Left lung (tissue), 4 donors: ENCODE measurements at regions not wholly inside any gene's neighbourhood (a gene's known extent, or its start where the extent isn't known, plus 50 kb on each side); places are given as distances from the start of the nearest gene placed in this dataset.

Experiments used
- ATAC-seq: fragments of 200-7000 bp; cut with Tn5 transposase; one replicate; pipeline ENCODE4 v1.9.1; 2020; ENCODE audit warnings: moderate library complexity
- DNase-seq, 4 donors: peaks; one replicate each; pipeline ENCODE4 v3.0.0-alpha.2; 2013 to 2020
- H3K27ac ChIP-seq, 2 donors: fragments of 200-600 bp; sonication (generic) in 1 of 2; one replicate each; pipeline versions ENCODE4 v1.5.0 to v1.8.0; 2020 to 2021
- H3K27me3 ChIP-seq, 2 donors: fragments of 200-600 bp; sonication (generic) in 1 of 2; one replicate each; pipeline versions ENCODE4 v1.5.0 to v1.8.0; 2020 to 2021
- H3K36me3 ChIP-seq, 2 donors: fragments of 200-600 bp; sonication (generic) in 1 of 2; one replicate each; pipeline versions ENCODE4 v1.5.0 to v1.8.0; 2020 to 2021
- H3K4me1 ChIP-seq, 2 donors: fragments of 200-600 bp; one replicate each; pipeline ENCODE4 v1.8.0; 2021
- H3K4me3 ChIP-seq, 2 donors: fragments of 200-600 bp; sonication (generic) in 1 of 2; one replicate each; pipeline versions ENCODE4 v1.5.0 to v1.8.0; 2020 to 2021; ENCODE audit warnings: mild to moderate bottlenecking in 1 of 2
- H3K9me3 ChIP-seq, 2 donors: fragments of 200-600 bp; sonication (generic) in 1 of 2; one replicate each; pipeline versions ENCODE4 v1.5.0 to v1.8.0; 2020 to 2021
- CTCF ChIP-seq, 2 donors: fragments of 200-600 bp; sonication (generic) in 1 of 2; IDR thresholded peaks; one replicate each; pipeline versions ENCODE4 v1.5.0 to v1.8.0; 2021; ENCODE audit warnings: antibody characterized with exemption in 2 of 2
- intact Hi-C, 2 donors: fragments of 100-400 bp; cut with DNase I; formaldehyde crosslinking; loops; one replicate each; pipeline versions ENCODE4 v1.11.2 to v1.14.2; 2022
- donor health status: DM: no; HTN: yes; CAD: no.
- donor health status: DM: no; HTN: no; CAD: no.

GRCh38 chr1:4322881-4323280, 331.5 kb upstream of the AJAP1 start:
- Histone ChIP-seq H3K4me3 (no peak overlapping the region), H3K36me3 (no peaks in the 10 kb centered on the region), H3K27ac (no peak overlapping the region), H3K27me3 (peaks cover 0 to 23% of the 10 kb centered on the region in 2 donors), H3K4me1 (no peaks in the 10 kb centered on the region), H3K9me3 (no peaks in the 10 kb centered on the region)
- intact Hi-C loops: no loop called here
- no peak for ATAC-seq
- TF ChIP-seq CTCF (IDR thresholded peaks at IDR 0.05): no peak
- DNase-seq: peak in 1 of 4 donors; percentile 7

- DNase-seq: no peak
- Histone ChIP-seq H3K9me3 (no peaks in the 10 kb centered on the region), H3K4me3 (no peak overlapping the region), H3K27me3 (peaks cover 0 to 24% of the 10 kb centered on the region in 2 donors), H3K36me3 (no peaks in the 10 kb centered on the region), H3K4me1 (no peaks in the 10 kb centered on the region), H3K27ac (no peak overlapping the region)
- no peak for ATAC-seq
- TF ChIP-seq CTCF (IDR thresholded peaks at IDR 0.05): no peak
- intact Hi-C loops: no loop called here
Measured at GRCh38 chr1:4323309-4323708, 331.1 kb upstream of the AJAP1 start.

- no peak overlapping the region for H3K4me3 ChIP-seq
- H3K9me3 ChIP-seq: no peaks in the 10 kb centered on the region
- H3K36me3 ChIP-seq: no peaks in the 10 kb centered on the region
- no peaks in the 10 kb centered on the region for H3K4me1 ChIP-seq
- DNase-seq (no peak), ATAC-seq (no peak)
- no peak overlapping the region for H3K27ac ChIP-seq
- intact Hi-C loops: no loop called here
- no peak for TF ChIP-seq CTCF (IDR thresholded peaks at IDR 0.05)
- H3K27me3 ChIP-seq: peaks cover 0 to 25% of the 10 kb centered on the region in 2 donors
Measured at GRCh38 chr1:4324525-4324924, 329.9 kb upstream of the AJAP1 start.

- intact Hi-C loops: no loop called here
- Histone ChIP-seq H3K27ac (no peak overlapping the region), H3K4me3 (no peak overlapping the region), H3K36me3 (no peaks in the 10 kb centered on the region), H3K27me3 (peaks cover 0 to 23% of the 10 kb centered on the region in 2 donors), H3K4me1 (no peaks in the 10 kb centered on the region), H3K9me3 (no peaks in the 10 kb centered on the region)
- DNase-seq (no peak), ATAC-seq (no peak)
- TF ChIP-seq CTCF (IDR thresholded peaks at IDR 0.05): no peak
Measured at GRCh38 chr1:4327142-4327541, 327.3 kb upstream of the AJAP1 start.

GRCh38 chr1:4328402-4329071, 325.9 kb upstream of the AJAP1 start:
- Histone ChIP-seq H3K9me3 (no peaks in the 10 kb centered on the region), H3K36me3 (no peaks in the 10 kb centered on the region)
- ATAC-seq: no peak

More at GRCh38 chr1:4328402-4329071, 325.9 kb upstream of the AJAP1 start:
- Histone ChIP-seq H3K27me3 (peaks cover 0 to 23% of the 10 kb centered on the region in 2 donors), H3K4me3 (no peak overlapping the region), H3K4me1 (no peaks in the 10 kb centered on the region), H3K27ac (no peak overlapping the region)
- TF ChIP-seq CTCF (IDR thresholded peaks at IDR 0.05): no peak
- no peak for DNase-seq
- intact Hi-C loops: no loop called here
